Suprapubic skin (tissue), 3 donors: ENCODE measurements at regions not wholly inside any gene's neighbourhood (a gene's known extent, or its start where the extent isn't known, plus 50 kb on each side); places are given as distances from the start of the nearest gene placed in this dataset.
"Not testable (repeated sequence)": the region's sequence is repeated elsewhere in the genome, so short reads cannot be mapped to it uniquely, and the experiment has no call there.

Experiments
- EP300 ChIP-seq: sonication (generic); formaldehyde crosslinking; IDR thresholded peaks from one replicate; pipeline ENCODE4 v1.6.1; 2017; ENCODE audit warnings: antibody characterized with exemption
- POLR2A ChIP-seq, 2 donors: fragments of 450-650 bp; IDR thresholded peaks; one replicate each; pipeline ENCODE4 v1.6.1; 2017; ENCODE audit warnings: antibody characterized with exemption in 2 of 2, mild to moderate bottlenecking in 2 of 2, moderate library complexity in 2 of 2
- TF ChIP-seq, protein P1 (sequence below), 2 donors: fragments of 200-600 bp in 1 of 2; fragments of 450-650 bp in 1 of 2; sonication (generic) in 1 of 2; IDR thresholded peaks; one replicate each; pipeline ENCODE4 v1.5.1; 2016 to 2019; ENCODE audit warnings: antibody characterized with exemption in 2 of 2, mild to moderate bottlenecking in 1 of 2, moderate library complexity in 1 of 2

DNA sequence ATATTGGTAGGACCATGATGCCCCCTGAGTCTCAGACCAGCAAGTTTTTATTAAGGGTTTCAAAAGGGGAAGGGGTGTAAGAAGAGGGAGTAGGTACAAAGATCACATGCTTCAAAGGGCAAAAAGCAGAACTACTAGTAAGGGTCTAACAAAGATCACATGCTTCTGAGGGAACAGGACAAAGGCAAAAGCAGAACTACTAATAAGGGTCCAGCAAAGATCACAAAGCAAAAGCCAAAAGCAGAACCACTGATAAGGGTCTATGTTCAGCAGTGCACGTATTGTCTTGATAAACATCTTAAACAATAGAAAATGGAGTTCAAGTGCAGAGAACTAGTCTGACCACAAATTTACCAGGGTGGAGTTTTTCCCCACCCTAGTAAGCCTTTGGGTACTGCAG, 151.3 kb downstream of the DEFB131A start:
- TF ChIP-seq, protein P1, sequence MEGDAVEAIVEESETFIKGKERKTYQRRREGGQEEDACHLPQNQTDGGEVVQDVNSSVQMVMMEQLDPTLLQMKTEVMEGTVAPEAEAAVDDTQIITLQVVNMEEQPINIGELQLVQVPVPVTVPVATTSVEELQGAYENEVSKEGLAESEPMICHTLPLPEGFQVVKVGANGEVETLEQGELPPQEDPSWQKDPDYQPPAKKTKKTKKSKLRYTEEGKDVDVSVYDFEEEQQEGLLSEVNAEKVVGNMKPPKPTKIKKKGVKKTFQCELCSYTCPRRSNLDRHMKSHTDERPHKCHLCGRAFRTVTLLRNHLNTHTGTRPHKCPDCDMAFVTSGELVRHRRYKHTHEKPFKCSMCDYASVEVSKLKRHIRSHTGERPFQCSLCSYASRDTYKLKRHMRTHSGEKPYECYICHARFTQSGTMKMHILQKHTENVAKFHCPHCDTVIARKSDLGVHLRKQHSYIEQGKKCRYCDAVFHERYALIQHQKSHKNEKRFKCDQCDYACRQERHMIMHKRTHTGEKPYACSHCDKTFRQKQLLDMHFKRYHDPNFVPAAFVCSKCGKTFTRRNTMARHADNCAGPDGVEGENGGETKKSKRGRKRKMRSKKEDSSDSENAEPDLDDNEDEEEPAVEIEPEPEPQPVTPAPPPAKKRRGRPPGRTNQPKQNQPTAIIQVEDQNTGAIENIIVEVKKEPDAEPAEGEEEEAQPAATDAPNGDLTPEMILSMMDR (IDR thresholded peaks at IDR 0.05) = not testable (repeated sequence)
- TF ChIP-seq POLR2A (IDR thresholded peaks at IDR 0.05); EP300: not testable (repeated sequence)
